RWPE2 (cell line): ENCODE measurements at regions not wholly inside any gene's neighbourhood (a gene's known extent, or its start where the extent isn't known, plus 50 kb on each side); places are given as distances from the start of the nearest gene placed in this dataset.

ENCODE experiments used
- ATAC-seq: fragments of 200-7000 bp; cut with Tn5 transposase; 3 replicates; pipeline ENCODE4 v1.9.1; 2021; ENCODE audit warnings: low read depth
- DNase-seq: peaks from one replicate; pipeline ENCODE4 v3.0.0-alpha.2; 2020; ENCODE audit warnings: low spot score
- H3K27ac ChIP-seq: fragments of 450-650 bp; 2 replicates; pipeline ENCODE4 v1.5.1; 2017; ENCODE audit warnings: mild to moderate bottlenecking; ENCODE audit not compliant: poor library complexity, severe bottlenecking
- H3K27me3 ChIP-seq: fragments of 250-450 bp; sonication (Bioruptor Pico); 2 replicates; pipeline ENCODE4 v1.5.1; 2021; ENCODE audit warnings: mild to moderate bottlenecking, moderate library complexity; ENCODE audit not compliant: insufficient read depth, poor library complexity, severe bottlenecking
- H3K36me3 ChIP-seq: fragments of 250-450 bp; sonication (Bioruptor Pico); 2 replicates; pipeline ENCODE4 v1.5.1; 2020; ENCODE audit warnings: low read depth, mild to moderate bottlenecking, moderate library complexity
- H3K4me1 ChIP-seq: fragments of 250-450 bp; sonication (Bioruptor Pico); 2 replicates; pipeline ENCODE4 v1.5.1; 2021; ENCODE audit warnings: mild to moderate bottlenecking, moderate library complexity; ENCODE audit not compliant: insufficient read depth, poor library complexity, severe bottlenecking
- H3K4me3 ChIP-seq: fragments of 250-450 bp; sonication (Bioruptor Pico); 2 replicates; pipeline ENCODE4 v1.5.1; 2021; ENCODE audit warnings: mild to moderate bottlenecking, moderate library complexity; ENCODE audit not compliant: severe bottlenecking
- H3K9me3 ChIP-seq: fragments of 250-450 bp; sonication (Bioruptor Pico); 2 replicates; pipeline ENCODE4 v1.5.1; 2021; ENCODE audit warnings: mild to moderate bottlenecking, moderate library complexity; ENCODE audit not compliant: severe bottlenecking
- TF ChIP-seq, protein P1 (sequence below): fragments of 450-650 bp; IDR thresholded peaks from one replicate; pipeline ENCODE4 v1.5.1; 2017; ENCODE audit warnings: mild to moderate bottlenecking, moderate library complexity; ENCODE audit not compliant: poor library complexity, severe bottlenecking

DNA sequence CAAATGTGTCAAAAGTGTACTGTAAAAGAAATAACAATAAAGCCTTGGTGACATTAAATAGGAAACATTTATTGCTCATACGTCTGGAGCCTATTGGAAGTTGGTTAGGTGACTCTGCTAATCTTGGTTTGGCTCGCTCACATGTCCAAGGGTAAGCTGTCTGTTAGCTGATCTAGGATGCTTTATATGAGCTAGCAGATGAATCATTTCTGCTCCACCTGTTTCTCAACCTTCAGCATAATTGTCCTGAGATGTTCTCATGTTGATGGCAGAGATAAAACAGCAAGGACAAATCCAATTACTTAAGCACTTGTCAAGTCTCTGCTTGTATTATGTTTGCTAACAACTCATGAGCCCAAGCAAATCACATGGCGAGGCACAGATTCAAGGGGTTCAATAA, 56.0 kb upstream of the CD53 start:
- H3K36me3 ChIP-seq = no peaks in the 10 kb centered on the region
- DNase-seq (no peak), ATAC-seq (no peak)
- H3K9me3 ChIP-seq = no peaks in the 10 kb centered on the region
- H3K4me1 ChIP-seq = no peaks in the 10 kb centered on the region
- peaks cover 3% of the 10 kb centered on the region for H3K27me3 ChIP-seq
- H3K4me3 ChIP-seq = no peak overlapping the region
- no peak overlapping the region for H3K27ac ChIP-seq
- TF ChIP-seq, protein P1, sequence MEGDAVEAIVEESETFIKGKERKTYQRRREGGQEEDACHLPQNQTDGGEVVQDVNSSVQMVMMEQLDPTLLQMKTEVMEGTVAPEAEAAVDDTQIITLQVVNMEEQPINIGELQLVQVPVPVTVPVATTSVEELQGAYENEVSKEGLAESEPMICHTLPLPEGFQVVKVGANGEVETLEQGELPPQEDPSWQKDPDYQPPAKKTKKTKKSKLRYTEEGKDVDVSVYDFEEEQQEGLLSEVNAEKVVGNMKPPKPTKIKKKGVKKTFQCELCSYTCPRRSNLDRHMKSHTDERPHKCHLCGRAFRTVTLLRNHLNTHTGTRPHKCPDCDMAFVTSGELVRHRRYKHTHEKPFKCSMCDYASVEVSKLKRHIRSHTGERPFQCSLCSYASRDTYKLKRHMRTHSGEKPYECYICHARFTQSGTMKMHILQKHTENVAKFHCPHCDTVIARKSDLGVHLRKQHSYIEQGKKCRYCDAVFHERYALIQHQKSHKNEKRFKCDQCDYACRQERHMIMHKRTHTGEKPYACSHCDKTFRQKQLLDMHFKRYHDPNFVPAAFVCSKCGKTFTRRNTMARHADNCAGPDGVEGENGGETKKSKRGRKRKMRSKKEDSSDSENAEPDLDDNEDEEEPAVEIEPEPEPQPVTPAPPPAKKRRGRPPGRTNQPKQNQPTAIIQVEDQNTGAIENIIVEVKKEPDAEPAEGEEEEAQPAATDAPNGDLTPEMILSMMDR = no peak

DNA sequence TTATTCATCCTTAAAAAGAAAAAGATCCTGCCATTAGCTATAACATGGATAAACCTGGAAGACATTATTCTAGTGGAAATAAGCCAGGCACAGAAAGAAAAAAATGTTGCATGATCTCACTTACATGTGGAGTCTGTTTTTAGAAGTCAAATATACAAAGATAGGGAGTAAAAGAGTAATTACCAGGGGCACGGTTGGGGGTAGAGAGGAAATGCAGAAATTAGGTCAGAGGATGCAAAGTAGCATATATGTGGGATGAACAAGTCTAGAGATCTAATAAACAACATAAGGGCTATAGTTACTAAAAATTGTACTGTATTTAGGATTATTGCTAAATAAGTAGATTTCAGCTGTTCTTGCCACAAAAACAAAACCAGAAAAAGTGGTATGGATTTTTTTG, 61.4 kb upstream of the CD53 start:
- TF ChIP-seq, protein P1 = no peak
- ATAC-seq = no peak
- Histone ChIP-seq H3K27ac (no peak overlapping the region), H3K4me3 (no peak overlapping the region), H3K36me3 (no peaks in the 10 kb centered on the region), H3K4me1 (no peaks in the 10 kb centered on the region), H3K27me3 (peaks cover 3% of the 10 kb centered on the region), H3K9me3 (no peaks in the 10 kb centered on the region)
- no peak for DNase-seq

DNA sequence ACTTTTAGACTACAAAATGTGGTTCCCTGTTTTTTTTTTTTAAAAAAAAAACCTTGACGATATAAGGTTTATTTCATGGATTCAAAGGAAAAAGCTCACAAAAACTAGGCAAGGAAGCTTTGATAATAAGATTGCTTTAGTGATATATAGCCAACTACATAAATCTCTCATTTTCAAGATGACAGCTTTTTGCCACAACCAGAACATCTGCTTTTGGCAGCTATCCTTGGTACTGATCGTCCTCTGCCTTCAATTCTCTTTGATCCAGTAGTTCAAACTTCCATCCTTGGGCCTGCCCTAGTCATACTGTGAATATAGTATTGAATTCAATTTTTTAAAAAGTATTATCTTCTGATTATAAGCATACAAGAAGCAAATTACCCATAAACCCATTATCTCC, 72.9 kb upstream of the CD53 start:
- Histone ChIP-seq H3K4me1 (no peaks in the 10 kb centered on the region), H3K36me3 (no peaks in the 10 kb centered on the region), H3K27ac (no peak overlapping the region), H3K27me3 (no peaks in the 10 kb centered on the region), H3K4me3 (no peak overlapping the region), H3K9me3 (no peaks in the 10 kb centered on the region)
- ATAC-seq (no peak), DNase-seq (no peak)
- TF ChIP-seq, protein P1 = no peak

DNA sequence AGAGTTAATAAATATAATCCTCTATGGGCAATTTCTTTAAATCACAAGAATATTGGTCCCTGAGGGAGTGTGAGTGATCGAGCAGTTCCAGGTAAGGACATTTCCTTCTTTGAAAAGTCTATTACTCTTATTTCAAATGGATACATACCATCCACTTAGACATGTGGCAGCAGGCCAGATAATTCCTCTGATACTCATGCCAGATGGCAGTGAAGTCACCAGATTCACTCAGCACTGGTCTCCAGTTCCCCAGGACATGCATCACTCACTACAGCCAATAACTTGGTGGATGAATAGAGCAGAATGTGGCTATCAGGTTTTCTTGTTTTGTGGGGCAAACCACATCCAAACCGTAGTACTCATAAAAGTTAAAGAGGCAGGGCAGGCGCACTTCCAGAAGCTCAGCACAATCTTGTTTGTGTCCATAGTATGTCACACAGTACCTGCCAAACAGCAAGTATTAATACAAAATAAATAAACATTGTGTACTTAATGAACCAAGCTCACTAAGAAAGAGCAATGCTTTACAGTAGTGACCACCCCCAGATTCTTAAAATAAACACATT, 74.2 kb upstream of the CD53 start:
- ATAC-seq = peak; percentile 45; the same call in 1 of the 3 replicates
- H3K27me3 ChIP-seq = no peaks in the 10 kb centered on the region
- no peaks in the 10 kb centered on the region for H3K4me1 ChIP-seq
- no peak overlapping the region for H3K4me3 ChIP-seq
- TF ChIP-seq, protein P1 = no peak
- no peak overlapping the region for H3K27ac ChIP-seq
- no peaks in the 10 kb centered on the region for H3K36me3 ChIP-seq
- DNase-seq = no peak
- H3K9me3 ChIP-seq = no peaks in the 10 kb centered on the region

DNA sequence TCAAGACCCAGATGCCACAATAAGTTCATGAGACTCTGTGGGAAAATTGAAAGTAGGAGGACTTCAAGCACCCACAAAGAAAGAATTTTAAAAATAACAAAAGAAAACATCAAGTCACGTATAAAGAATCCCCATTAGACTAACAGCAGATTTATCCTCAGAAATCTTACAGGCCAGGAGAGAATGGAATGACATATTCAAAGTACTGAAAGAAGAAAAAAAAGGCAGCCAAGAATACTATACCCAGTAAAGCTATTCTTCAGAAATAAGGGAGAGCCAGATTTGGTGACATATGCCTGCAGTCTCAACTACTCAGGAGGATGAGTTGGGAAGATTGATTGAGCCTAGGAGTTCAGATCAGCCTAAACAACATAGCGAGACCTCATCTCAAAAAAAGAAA, 84.3 kb upstream of the CD53 start:
- Histone ChIP-seq H3K27ac (no peak overlapping the region), H3K4me1 (no peaks in the 10 kb centered on the region), H3K4me3 (no peak overlapping the region), H3K36me3 (no peaks in the 10 kb centered on the region), H3K27me3 (peaks cover 2% of the 10 kb centered on the region), H3K9me3 (no peaks in the 10 kb centered on the region)
- TF ChIP-seq, protein P1 = no peak
- no peak for ATAC-seq
- no peak for DNase-seq
